ENCODE measurements at regions not wholly inside any gene's neighbourhood (a gene's known extent, or its start where the extent isn't known, plus 50 kb on each side); places are given as distances from the start of the nearest gene placed in this dataset.
"Not testable (repeated sequence)": the region's sequence is repeated elsewhere in the genome, so short reads cannot be mapped to it uniquely, and the experiment has no call there.

GRCh38 chr12:84397263-84397662 is 515.3 kb downstream of the SLC6A15 start:
- TF ChIP-seq CTCF (IDR thresholded peaks at IDR 0.05) = no peak
- Histone ChIP-seq H3K27ac (no peak overlapping the region), H3K4me3 (no peak overlapping the region), H3K9me3 (no peaks in the 10 kb centered on the region), H3K36me3 (no peaks in the 10 kb centered on the region), H3K27me3 (no peaks in the 10 kb centered on the region), H3K4me1 (no peaks in the 10 kb centered on the region)
- intact Hi-C loops (cut with DNase I) = no loop called here
- peak in 2 of 4 donors; percentile 3 to 10 for DNase-seq
- no peak for ATAC-seq

DNA sequence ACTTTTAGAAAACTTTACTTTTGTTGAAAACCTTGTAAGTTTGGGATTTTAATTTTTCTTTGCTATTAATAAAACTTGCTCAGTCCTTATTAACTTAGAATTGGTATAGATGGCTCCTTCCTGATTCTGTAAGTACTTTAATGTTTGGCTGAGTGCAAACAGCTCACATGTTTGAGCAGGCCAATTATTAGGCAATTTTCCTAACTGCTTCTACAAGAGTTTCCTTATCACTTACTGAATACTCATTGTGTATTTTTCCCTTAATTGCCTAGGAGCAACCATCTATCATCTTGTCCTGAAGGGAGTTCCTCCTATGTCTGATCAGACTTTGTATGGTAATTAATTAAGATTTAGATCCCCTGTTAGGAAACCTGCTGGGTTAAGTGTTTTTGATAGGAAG is 521.4 kb downstream of the SLC6A15 start:
- H3K27me3 ChIP-seq; H3K27ac ChIP-seq; H3K36me3 ChIP-seq; H3K4me1 ChIP-seq; intact Hi-C loops (cut with DNase I); H3K4me3 ChIP-seq; ATAC-seq; DNase-seq: not testable (repeated sequence)
- H3K9me3 ChIP-seq = peaks cover 0 to 17% of the 10 kb centered on the region in 2 donors

DNA sequence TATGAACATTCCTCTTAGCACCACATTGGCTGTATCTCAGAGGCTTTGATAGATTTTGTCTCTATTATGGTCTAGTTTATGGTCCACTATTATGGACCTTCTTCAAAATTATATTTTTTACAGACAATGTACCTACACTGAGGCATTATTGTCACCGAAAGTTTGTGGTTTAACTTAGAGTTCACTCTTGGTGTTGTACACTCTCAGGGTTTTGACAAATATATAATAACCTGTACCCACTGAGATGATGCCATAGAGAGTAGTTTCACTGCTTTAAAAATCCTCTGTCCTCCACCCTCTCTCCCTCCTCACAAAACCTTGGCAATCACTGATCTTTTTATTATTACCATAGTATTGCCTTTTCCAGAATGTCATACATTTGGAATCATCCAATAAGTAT is 528.2 kb downstream of the SLC6A15 start:
- ATAC-seq (no peak), DNase-seq (no peak)
- intact Hi-C loops (cut with DNase I) = no loop called here
- Histone ChIP-seq H3K4me1 (no peaks in the 10 kb centered on the region), H3K27ac (no peak overlapping the region), H3K36me3 (no peaks in the 10 kb centered on the region), H3K4me3 (no peak overlapping the region), H3K9me3 (peaks cover 0 to 11% of the 10 kb centered on the region in 2 donors), H3K27me3 (no peaks in the 10 kb centered on the region)
- TF ChIP-seq CTCF (IDR thresholded peaks at IDR 0.05) = no peak

DNA sequence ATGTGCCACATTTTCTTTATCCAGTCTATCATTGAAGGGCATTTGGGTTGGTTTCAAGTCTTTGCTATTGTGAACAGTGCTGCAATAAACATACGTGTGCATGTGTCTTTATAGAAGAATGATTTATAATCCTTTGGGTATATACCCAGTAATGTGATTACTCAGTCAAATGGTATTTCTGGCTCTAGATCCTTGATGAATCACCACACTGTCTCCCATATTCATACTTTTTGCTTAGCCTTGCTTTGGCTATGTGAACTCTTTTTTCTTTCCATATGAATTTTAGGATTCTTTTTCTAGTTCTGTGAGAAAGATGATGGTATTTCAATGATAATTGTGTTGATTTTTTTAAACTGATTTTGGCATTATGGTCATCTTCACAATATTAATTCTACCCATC is 530.1 kb downstream of the SLC6A15 start:
- peaks cover 0 to 11% of the 10 kb centered on the region in 2 donors for H3K9me3 ChIP-seq
- H3K36me3 ChIP-seq; H3K27ac ChIP-seq; intact Hi-C loops (cut with DNase I); DNase-seq; H3K4me1 ChIP-seq; H3K27me3 ChIP-seq; H3K4me3 ChIP-seq; ATAC-seq: not testable (repeated sequence)

GRCh38 chr12:84376320-84376719 is 536.3 kb downstream of the SLC6A15 start:
- no peak for TF ChIP-seq CTCF (IDR thresholded peaks at IDR 0.05)
- intact Hi-C loops (cut with DNase I) = no loop called here

DNA sequence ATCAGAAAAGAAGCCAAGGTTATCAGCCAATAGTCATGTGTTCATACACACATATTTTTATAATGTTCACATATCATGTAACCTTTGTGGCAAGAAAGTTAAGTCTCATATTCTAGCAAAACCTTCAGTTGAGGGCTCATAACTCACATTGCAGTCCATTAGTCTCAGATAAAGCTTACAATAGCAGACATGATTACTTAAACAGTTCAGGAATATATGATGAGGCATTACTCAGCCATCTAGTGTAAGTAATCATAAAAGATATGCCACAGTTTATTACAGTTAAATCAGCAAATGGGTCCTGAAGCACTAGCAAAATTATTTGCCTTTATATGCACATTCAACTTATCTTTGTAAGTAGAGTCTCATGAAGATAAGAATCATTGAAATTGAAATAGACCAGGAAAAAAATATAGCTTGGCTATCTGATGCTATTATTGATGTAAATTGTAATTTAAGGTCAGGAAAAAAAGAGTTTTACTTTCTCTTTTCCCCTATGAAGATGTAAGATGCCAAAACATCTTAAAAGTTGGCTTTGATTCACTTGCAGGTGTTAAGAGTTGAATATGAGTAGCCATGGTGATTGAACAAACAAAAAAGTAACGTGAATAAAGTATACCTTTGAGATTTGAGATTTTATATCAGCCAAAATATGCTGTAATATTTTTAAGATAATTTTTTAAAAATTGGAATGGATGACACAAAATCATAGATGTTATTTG is 537.0 kb downstream of the SLC6A15 start:
- intact Hi-C loops (cut with DNase I) = no loop called here
- DNase-seq (peak in 2 of 4 donors; percentile 19 to 25), ATAC-seq (no peak)
- Histone ChIP-seq H3K27me3 (no peaks in the 10 kb centered on the region), H3K27ac (no peak overlapping the region), H3K4me3 (no peak overlapping the region), H3K4me1 (no peaks in the 10 kb centered on the region), H3K9me3 (no peaks in the 10 kb centered on the region), H3K36me3 (no peaks in the 10 kb centered on the region)
- TF ChIP-seq CTCF (IDR thresholded peaks at IDR 0.05) = no peak

More at GRCh38 chr12:84376320-84376719, 536.3 kb downstream of the SLC6A15 start:
- ATAC-seq (no peak), DNase-seq (no peak)
- Histone ChIP-seq H3K9me3 (no peaks in the 10 kb centered on the region), H3K4me3 (no peak overlapping the region), H3K27me3 (no peaks in the 10 kb centered on the region), H3K36me3 (no peaks in the 10 kb centered on the region), H3K4me1 (no peaks in the 10 kb centered on the region), H3K27ac (no peak overlapping the region)
